HG03064 (cell line): ENCODE measurements at regions not wholly inside any gene's neighbourhood (a gene's known extent, or its start where the extent isn't known, plus 50 kb on each side); places are given as distances from the start of the nearest gene placed in this dataset.

Source experiments
- ATAC-seq: cut with Tn5 transposase; IDR thresholded peaks from one replicate; pipeline ENCODE4 v1.9.1; 2021; ENCODE audit warnings: low read depth; ENCODE audit not compliant: unreplicated experiment

DNA sequence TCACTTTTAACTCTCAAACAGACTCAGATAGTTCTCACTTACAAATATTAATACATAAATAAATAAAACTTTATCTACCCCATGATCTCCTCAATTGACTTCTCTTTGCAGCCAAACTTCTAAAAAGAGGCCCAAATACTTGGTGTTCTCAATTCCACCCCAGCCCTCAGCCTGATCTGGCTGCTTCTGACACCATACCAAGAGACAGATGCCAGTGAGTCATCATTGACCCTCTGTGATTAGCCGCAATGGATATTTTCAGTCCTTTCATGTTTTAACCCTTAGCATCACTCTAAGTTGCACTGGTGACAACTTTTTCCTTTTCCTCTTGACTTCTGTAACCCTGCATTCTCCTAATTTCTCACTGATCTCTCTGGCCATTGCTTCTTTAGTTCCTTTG is 184.1 kb upstream of the ARHGAP20 start:
- ATAC-seq = no peak

DNA sequence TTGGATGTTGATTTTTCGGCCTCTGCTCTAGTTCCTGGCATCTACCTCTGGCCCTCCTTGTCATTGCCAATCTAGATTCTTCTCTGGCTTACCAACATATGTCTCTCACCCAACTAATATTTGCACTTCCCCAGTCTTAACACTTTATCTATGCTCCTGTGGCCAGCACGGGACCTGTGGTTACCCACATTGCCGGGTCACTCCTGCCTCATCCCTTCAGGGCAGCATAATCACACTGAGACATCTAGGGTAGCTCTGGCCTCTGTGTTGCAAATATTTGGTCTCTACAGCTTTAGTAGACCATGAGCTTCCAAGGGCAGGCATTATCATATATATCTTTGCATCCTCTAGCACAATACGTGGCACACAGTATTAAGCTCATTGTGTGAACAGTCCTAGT is 182.0 kb upstream of the ARHGAP20 start:
- no peak for ATAC-seq

DNA sequence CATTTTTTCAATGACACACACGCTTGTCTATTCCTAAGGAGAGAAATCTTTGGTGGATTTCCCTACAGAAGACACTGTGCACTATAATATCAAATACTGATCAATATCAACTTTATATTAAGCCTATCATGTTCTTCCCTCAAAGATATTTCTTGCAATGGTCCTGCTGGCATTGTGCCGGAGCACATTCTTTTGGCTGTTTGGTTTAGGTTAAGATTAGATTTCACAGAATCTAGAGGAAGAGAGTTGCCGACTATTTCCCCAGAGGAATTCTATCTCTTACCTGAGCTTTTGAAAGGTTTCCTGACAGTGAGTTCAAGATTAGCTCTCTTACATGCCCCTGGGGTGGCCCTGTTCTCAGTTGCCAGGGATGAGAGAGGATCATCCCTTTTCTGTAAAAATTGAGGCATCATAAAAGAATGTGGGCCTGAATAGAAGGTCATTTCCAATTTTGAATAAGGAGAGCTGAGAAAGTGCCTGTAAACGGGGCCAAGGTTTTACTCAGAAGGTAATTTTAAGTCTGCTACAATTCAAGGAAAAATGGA is 180.6 kb upstream of the ARHGAP20 start:
- no peak for ATAC-seq

DNA sequence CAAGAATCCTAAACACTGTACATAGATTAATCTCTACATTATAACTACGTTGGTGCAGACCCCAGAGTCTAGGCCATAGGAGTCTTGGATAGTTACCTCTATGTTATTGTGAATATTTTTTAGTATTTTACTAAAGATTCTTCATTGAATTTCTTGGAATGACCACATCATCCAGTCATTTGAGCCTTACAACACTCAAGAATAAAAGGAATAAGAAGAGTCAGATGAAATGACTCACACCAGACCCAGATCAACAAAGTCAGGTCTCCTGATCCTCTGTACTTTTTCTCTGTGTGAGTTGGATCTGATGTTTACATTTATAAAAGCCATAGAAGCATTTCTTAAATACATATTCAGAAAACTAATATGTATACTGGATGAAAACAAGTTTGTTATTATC is 179.2 kb upstream of the ARHGAP20 start:
- ATAC-seq = no peak

DNA sequence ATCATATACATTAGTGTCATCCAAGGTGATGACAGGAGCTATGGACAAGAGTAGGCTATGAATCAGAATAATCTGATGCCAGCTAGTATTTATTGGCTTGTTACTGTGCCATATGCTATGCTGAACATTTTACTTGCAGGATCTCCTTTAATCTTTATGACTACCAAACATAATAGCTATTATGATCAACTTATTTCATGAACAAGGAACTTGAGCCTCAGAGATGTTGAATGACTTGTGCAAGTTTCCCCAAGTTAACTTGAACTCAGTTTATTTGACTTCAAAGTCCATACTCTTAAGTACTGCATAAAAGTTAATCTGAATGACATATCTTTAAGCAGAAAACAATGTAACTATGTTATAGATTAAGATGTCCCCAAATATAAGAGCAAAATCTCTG is 178.8 kb upstream of the ARHGAP20 start:
- ATAC-seq = no peak

DNA sequence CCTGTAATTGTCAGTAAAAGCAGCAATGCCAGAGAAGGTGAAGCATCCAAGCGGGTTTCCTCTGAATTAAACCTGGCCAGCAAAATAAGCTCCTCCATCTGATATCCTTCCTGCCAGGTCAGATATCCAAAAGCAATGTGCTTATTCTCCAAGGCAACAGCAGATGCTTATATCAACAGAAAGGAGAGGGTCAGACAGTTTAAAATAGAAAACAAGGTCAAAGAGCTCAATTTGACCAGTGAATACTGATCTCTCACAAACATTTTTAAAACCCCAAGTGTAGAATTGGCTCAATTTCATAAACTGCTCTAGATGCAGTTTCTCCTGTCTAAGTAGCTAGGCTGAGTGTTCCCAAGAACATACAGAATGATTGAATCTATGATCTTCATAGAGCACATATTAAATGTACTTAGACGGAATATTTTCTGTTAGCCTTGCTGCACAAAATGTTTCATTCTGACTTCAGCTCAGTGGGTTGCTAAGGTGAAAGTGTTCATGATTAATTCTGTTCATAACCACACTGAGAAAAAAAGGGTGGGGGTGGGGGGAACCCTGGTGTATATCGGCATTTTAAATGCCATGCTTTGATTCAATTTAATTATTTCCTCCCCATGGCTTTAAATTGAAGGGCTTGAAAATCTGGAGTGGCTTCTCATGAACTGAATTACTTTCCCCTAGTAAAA is 174.2 kb upstream of the ARHGAP20 start:
- no peak for ATAC-seq

DNA sequence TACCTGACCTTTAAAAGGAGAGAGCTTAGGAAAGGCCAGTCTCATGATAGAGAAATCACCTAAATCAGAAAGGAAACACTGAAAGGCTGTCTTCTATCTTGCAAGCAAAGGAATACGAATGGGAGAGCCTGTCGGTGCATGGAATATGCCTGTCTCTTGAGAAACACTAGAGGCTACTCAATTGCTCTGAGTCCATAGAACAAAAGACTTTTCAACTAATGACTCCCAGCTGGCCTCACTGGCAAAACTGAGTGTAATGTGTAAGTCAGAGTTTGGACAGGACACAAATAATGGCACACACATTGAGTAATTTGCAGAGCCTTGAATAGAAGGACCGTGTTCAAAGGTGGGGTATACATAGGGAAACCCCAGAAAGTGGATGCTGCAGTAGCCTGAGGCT is 171.0 kb upstream of the ARHGAP20 start:
- no peak for ATAC-seq

DNA sequence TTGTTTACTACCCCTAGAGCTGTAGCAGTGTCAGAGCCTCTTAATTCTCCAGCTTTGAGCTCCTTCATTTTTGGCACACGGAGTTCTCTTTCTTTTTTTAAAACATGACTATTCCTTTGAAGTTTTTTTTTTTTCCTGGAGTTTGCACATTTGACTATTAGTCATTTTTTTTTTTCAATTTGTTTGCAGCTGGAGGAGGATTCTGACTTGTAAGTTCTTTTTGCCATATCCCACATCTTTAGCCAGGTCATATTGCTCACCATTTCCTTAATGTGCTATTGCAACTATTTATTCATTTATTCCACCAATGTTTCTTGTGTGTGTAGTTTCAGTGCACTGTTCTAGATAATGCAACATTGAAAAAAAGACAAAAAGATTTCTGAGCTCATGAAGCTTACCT is 166.3 kb upstream of the ARHGAP20 start:
- no peak for ATAC-seq

DNA sequence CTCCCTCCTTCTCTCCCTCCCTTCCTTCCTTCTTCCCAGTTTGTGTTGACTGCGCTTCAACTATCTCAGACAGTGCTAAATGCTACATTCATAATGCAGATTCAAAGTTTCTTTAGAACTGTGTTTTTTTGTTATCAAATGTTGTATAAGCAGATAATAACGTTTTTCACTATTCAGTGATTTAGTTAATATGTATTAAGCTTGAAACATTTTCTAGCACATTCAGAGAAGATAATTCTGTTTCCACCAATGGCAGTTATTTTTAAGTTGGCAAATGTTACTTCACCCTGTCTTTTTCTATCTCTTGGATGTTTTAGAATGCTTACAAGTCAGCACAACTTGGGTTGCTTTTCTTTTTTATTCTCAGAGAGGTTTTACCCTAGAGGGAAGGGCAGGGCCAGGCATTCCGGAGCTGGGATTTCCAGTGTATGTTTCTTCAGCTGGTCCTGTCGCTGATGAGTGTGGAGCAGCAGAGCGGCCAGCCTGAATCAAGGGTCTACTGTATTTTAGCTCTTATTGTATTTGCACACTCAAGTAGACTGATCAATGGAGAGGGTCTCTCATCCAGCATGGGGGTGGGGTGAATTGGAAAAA is 162.3 kb upstream of the ARHGAP20 start:
- no peak for ATAC-seq

DNA sequence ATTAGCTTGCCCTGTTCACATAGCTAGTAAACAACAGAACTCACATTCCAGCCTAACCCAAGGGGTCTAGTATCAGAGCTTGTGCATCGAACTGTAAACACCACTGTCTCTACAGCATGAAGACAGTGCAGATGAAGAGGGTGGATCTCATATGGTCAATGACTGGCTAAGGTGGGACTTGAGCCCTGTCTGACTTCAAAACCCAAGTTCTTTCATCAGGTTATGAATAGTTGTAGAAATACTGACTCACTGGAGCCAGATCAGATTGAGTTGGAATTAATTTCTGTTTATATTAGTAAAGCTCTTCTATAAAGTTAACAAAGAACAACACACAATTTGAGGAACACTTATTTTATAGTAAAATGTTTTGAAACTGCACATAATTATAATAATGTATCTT is 161.7 kb upstream of the ARHGAP20 start:
- ATAC-seq = no peak

DNA sequence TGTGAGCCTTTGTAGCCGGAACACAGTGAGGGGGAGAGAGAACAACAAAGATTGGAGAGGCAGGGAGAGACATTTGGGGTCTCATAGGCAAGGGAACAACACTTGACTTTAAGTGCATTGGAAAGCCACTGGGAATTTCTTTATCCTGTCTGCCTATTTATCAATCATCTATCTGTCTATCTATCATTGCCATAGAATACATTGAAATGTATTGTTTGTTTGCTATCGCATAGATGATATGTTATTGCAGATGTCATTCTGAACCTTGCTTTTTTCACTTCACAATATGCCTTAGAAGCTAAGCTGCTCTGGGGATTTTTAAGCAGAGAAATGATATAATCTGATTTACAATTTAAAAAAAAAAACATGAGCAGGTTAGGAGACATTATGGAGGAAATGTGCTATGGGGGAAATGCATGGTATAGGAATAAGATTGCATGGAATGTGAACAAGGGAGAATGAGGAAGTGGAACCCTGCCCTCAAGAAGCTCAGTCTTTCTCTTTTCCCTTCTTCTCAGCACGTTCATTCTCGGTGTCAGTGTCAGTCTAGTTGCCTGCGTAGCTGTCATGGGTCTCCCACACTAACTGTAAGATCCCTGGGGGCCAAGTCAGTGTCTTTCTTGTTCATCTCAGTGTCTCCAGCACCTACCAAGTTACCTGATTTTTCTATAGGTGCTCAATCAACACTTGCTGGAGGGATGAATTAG is 158.7 kb upstream of the ARHGAP20 start:
- ATAC-seq = no peak

DNA sequence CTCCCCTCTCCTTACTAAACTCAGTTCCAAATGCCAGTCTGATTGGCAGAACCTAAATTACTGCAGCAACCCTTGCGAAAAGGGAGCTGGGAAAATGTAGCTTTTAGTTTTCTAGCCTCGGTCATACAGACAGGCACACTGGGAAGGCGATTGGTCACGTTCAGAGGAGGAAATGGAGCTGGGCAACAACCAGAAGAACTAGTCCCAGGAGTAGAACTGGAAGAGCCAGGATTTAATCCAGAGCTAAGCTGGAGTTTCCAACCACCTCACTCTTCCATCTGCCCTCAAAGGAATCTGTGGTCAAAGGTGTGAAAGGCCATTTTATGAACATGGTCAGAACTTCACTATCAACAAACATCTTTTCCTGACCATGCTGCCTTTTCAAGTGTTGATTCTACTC is 155.7 kb upstream of the ARHGAP20 start:
- ATAC-seq = no peak

DNA sequence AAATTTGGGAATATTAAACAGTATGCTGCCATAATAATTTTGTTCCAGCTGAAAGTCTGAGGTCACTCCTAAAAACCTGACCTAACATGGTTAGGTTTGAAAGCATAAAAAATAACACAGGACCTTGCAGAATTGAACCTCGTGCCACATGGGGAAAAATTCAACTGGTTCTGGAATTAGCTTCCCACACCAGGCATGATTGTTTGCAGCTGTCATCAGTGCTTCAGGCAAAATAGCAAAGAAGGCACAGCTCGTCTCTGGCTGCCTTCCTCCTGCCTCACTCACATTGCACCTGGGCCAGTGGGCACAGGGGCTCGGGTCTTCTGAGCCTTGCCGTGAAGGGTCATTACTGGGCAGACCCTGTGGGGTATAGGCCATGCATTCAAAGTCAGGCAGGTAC is 153.8 kb upstream of the ARHGAP20 start:
- ATAC-seq = no peak

DNA sequence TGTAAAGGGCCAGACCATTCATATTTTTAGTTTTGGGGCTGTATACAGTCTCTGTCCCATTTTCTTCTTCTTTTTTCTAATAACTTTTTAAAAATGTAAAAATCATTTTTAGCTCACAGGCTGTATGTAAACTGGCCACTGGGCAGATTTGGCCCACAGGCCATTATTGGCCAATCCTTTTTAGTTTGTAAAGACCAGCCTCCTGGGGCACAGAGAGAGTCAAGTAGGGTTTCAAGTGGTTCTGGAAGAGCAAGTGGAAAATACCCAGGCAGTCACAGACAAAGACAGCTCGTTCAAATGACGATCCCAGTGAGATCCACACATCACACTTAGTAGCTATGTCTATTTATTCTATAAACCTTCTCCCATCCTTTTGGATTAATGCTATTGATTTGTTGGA is 150.2 kb upstream of the ARHGAP20 start:
- ATAC-seq = no peak

DNA sequence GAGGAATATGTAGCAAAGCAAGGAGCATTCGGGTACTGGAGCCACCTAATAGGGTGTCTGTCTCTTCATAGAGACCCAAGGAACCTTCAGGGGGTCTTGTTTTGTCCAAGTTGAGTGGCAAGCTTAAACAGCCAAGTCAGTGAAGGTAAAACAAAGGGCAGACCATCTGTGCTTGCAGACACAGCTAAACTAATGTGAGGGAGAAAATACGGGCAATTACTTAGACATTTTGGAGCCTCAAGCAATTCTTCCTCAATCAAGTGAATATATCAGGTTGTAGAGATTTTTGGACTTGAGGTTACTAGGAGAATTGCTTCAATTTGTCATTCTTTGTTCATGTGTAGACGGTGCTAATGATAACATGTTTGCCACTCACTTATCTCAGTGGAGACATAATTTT is 148.2 kb upstream of the ARHGAP20 start:
- no peak for ATAC-seq

DNA sequence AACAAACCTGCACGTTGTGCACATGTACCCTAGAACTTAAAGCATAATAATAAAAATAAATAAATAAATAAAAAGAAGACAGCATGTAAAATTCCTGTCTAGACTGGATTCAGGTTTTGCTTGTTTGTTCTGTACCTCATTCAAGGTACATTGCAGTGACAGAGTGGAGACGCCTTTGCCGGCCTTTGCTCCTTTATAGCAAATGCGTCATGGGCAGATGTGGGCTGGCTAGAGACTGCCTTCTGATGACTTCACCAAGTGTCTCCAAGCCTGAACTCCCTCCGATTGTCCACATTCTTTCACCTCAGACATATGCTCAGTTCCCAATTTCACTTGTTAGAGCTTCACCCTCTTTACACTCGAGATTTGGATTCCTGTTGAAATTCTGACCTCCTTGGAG is 147.8 kb upstream of the ARHGAP20 start:
- no peak for ATAC-seq

DNA sequence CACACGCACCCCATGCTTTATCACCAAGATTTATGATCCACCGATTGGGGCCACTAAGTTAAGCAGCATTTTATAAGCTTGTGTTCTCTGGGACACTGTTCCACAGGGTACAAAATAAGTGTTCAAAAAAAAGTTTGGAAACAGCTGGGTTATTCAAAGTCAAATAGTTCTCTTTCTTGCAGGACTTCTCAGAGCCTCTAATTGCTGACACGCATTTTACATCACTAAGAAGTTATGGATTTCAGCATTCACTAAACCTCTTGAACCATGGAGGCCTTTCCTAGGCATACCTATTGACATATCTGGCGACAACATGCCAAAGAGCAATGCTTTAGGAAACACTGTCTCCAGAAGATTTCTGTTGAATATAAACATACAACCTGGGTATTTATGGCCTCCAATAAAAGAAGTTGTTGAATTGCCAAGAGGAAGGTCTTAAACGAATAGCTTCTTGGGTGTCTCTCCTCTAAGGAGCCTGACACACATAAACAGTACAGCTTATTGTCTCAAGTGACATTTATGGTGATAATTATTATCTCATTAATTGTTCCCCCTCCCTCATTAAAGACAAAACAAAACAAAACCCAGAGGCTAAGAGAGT is 147.1 kb upstream of the ARHGAP20 start:
- no peak for ATAC-seq

DNA sequence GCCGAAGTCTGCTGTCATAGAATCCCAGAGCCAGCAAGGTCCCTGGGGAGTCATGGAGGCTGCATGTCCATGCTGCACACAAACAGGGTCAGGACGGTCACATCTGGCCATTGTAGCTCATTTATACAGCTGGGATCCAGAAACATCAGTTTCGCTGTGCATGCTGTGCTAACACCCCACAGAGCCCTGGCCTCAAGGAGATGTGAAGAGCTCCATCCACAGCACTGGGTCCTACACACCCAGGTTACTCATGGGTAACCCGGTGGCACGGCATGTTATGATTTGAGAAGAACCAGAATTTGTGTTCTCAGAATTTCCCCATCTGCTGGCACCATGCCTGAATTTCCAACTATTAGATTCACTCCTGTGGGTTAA is 146.3 kb upstream of the ARHGAP20 start:
- peak; percentile 59 for ATAC-seq

DNA sequence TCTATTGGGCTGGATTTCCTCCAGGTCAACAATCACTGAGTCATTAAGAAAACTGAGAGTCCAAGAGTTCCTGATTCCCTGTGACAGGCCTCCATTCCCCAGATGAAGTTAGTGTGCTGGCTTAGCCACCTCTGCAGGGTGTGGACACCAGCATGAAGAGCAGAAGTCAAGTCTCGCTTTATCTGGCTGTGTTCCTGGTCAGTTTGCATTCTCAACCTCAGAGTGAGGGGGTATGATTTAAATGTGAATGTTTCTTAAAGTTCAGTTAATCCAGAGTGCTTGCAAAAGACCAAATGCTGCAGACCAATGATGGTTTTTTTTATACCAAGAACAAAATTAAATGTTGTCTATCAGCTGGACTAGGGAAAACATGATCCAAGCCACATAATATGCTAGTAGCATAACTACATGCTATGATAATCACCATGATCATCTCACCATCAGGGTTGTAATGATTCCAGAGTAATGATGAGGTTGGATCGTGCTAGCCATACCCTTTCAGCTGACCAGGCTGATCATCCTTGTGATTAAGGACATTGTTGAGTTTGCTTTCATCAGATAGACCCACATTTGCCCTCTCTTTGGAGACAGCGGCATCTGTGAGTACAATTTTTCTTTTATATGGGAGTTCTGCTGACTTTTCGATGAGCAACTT is 145.8 kb upstream of the ARHGAP20 start:
- ATAC-seq = no peak

DNA sequence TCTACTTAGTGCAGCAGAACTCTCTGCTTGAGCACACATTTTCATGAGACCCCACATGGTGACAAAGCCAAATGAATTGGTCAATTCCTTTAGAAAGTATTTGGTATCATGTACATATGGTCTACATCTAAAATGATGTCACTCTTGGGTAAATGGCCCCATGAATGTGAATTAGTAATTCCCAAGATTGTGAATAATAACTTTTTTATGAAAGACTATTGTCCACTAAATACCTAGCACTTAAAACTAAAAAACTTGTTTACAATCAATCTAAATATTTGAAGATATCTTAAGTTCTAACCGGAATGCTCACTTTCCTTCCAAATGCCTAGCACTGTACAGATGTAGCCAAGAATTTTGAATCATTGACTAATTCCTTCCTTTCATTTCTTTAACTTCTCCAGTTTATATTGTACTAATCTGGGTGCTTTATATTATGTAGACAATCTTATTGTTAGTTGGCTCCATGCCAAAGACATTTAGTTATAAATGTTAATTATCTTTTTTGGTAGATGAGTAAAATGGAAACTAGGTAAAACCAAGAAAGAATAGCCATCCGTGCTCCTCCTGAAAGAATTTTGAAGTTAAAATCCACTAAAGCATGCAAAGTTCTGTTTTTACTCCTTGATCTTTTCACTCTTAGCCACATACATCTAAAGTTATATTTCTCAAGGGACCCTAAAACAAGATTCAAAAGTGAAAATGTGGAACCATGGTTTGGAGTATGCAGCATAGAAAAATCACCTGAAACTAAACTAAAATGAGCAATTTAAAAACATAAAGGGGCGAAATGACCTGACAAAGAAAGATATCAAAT is 145.0 kb upstream of the ARHGAP20 start:
- ATAC-seq = no peak
